ENCODE measurements at regions not wholly inside any gene's neighbourhood (a gene's known extent, or its start where the extent isn't known, plus 50 kb on each side); places are given as distances from the start of the nearest gene placed in this dataset.

DNA sequence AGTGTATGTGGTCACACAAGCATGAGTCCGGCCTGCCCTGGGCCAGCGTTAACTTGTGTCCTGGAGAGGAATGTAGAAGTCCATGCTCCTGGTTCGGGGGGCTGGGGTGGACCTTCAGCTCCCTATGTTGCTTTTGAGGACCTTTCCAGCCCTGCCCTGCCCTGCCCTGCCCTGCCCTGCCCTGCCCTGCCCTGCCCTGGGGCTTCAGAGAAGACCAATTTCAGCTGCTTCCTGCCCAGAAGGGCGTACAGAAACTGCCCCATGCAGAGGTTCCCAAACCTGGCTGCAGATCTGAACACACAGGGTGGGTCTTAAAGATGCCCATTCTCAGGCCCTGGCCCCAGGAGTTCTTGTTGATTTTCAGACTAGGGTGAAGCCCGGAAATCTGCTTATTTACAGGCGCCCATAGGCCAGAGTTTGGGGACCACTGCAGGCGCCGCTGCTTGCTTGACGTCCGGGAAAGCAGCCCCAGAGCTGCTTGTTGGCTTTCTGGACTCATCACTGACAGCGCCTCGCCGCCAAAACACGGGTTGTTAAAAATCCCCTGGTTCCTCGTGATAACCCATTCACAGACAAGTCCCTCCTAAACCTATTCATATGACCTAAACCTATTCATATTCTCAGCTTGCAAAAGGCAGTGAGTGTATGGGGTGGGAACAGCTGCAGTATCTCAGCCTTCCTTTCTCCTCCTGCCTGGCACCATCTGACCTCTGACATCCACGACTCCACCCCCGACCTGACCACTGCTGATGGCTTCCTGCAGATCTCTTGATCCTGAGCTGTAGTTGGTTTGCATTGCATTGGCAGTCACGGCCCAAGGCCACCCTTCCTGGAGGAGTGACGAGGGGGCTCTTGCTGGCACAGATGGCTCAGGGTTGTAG lies 198.3 kb downstream of the GLI2 start:
- DNase-seq, result no peak

- no peak for DNase-seq
Observed at GRCh38 chr2:120934574-120935338, 199.1 kb downstream of the GLI2 start.

- no peak for DNase-seq
Observed at GRCh38 chr2:120935339-120936313, 200.0 kb downstream of the GLI2 start.

GRCh38 chr2:120936476-120937334 lies 201.0 kb downstream of the GLI2 start:
- no peak for DNase-seq

- no peak for DNase-seq
Observed at GRCh38 chr2:120937686-120938044, 202.0 kb downstream of the GLI2 start.

- DNase-seq, result no peak
Observed at GRCh38 chr2:120938045-120938771, 202.5 kb downstream of the GLI2 start.

GRCh38 chr2:120939595-120940318 lies 204.1 kb downstream of the GLI2 start:
- DNase-seq, result no peak

DNA sequence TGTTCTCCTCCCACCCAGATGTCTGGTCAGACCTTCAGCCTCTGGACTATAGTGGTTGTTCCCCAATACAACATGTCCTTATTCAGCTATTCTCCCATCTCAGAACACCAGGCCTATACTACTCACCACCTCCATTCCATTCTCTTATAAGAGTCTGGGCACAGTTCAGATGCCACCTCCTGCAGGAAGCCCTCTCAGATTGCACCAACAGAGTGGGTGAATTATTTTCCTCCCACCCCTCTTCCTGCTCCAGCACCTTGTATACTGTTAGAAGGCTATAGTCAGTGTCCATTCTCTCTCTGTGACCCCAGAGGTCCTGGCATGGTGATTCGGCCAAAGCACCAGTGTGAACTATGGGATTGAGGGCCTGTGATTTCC lies 204.6 kb downstream of the GLI2 start:
- DNase-seq, result no peak

DNA sequence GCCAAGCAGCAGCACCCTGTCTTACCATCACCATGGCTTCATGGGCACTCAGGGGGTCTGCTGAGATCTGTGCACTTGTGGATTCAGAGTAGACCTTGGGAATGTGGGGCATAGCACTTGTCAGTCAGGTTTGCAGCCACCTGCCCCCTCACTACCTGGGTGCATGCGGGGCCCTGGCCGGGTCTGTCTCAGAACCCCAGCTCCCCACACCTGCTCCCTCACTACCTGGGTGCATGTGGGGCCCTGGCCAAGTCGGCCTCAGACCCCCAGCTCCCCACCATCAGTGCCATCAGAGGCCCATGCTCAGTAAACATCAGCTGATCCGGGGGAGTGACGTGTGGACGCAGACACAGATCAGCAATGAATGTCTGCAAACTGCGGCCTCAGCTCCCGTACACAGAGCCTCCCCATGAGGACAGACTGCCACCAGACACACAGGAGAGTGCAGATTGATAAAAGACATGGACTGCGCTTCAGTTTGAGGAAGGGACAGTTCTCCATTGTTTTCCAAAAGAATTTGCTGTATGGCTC lies 205.1 kb downstream of the GLI2 start:
- DNase-seq, result no peak

DNA sequence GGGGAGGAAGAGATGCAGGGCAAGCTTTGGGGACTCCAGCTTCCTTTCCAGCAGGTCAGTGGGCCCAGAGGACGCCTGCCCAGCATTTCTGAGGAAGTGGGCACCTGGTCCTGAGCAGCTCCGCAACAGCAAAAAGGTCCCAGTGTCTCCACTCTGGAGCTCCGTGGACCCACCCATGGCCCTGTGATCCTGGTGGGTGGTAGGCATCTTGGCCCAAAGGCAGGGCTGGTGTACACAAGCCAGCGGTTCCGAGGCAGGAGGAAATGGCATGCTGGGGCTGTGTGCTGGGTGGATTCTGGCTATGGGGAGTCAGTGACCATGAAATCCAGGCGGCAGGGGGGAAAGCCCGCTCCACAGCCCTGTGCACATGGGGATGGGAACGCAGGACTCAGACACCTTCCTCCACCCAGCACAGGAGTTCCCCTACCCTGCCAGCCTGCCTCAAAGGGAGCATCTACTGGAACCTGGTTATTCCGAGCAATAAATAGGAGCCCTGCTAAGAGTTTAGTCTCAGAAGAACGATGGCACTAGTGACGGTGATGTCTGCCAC lies 206.0 kb downstream of the GLI2 start:
- DNase-seq, result no peak

DNA sequence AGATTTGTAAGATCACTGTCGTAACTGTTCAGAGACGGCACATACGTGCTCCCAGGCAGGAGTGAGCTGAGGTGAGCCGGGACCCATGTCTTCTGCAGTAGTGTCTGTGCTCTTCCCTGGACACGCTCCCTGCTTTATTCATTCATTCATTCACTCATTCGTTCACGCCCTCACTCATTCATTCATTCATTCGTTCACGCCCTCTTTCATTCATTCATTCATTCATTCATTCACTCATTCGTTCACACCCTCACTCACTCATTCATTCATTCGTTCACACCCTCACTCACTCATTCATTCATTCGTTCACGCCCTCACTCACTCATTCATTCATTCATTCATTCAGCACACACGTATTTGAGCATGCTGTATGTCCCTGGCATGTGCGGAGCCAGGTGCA lies 207.0 kb downstream of the GLI2 start:
- DNase-seq, result no peak

- DNase-seq, result no peak
Observed at GRCh38 chr2:120943403-120944034, 207.9 kb downstream of the GLI2 start.

- DNase-seq, result no peak
Observed at GRCh38 chr2:120944575-120944974, 208.9 kb downstream of the GLI2 start.

DNA sequence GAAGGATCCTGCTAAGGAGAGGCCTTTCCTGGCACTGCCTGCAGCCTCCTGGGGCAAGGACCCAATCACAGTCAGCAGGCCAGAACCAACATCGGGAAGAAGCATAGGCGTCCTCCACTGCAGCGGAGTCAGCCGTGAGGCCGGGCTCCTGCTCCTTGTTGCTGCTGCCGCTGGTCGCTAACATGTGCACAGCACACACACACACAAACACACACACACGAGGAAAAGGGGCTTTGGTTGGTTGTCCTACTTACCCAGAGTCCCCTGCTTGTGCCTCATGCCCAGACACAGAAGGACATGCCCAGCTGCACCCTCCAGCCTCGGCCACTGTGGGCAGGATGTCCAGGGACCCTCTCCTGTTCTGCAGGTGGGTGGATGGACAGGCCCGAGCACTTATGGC lies 209.4 kb downstream of the GLI2 start:
- DNase-seq, result no peak

DNA sequence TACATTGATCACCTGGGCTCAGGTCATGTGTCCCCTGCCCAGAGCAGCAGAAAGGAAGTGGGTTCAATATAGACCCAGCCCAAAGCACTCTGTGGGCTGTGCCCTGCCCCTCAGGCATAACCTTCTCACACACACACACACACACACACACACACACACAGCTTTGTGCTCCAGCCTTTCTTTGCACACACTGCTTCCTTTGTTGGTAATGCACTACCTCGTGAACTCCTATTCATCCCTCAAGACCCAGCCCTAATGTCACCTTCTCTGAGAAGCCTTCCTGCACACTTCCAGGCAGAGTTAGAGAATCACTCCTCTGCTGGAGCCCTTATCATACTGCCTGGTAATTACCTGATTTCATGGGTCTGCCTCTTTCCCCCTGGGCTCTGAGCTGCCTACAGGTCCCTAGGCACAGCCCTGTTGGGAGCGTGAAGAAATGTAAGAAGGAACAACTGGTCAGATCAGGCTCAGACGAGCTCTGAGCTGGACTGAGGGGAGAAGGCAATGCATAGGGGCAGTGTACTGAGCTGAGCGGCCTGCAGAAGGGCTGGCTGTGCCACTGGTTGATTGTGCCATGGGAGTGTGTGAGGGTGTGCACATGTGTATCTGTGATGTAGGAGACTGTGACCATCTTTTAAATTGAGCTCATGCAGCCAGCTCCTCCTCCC lies 210.3 kb downstream of the GLI2 start:
- DNase-seq, result no peak

DNA sequence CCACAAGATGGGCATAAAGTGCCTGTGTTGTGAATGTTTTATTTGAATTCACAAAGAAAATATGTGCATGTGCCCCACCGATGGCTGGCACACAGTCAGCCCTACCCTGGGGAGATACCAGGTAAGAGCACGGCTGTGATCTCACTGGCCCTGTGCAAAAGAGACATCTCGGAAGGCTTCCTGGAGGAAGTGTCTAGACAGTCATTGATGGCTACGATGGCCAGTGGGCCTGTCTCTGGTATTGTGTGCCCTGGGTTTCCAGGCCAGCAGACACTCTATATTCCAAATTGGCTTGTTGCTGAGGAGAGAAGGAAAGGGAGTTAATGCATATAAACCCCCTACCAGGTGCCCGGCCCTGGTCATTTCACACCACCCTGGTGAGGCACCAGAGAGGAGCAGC lies 211.7 kb downstream of the GLI2 start:
- DNase-seq, result no peak

GRCh38 chr2:120947982-120948661 lies 212.5 kb downstream of the GLI2 start:
- no peak for DNase-seq
